GM12878 (cell line): ENCODE measurements at regions not wholly inside any gene's neighbourhood (a gene's known extent, or its start where the extent isn't known, plus 50 kb on each side); places are given as distances from the start of the nearest gene placed in this dataset.

Experiments
- CEBPB ChIP-seq, 2 experiments: fragments of 150-350 bp in 1 of 2; IDR thresholded peaks; 2 replicates each; pipeline ENCODE4 v1.6.1; 2012 to 2014; ENCODE audit warnings: low read depth in 2 of 2, low read length in 2 of 2, borderline replicate concordance in 1 of 2, inconsistent platforms in 1 of 2
- NR2F1 ChIP-seq: fragments of 450-650 bp; conservative IDR thresholded peaks from 2 replicates; pipeline ENCODE4 v1.6.1; 2017; ENCODE audit warnings: mild to moderate bottlenecking
- POLR2AphosphoS5 ChIP-seq: IDR thresholded peaks from 2 replicates; pipeline ENCODE4 v1.6.1; 2011; ENCODE audit warnings: mild to moderate bottlenecking, low read length, inconsistent platforms
- RELA ChIP-seq: fragments of 450-650 bp; IDR thresholded peaks from 2 replicates; pipeline ENCODE4 v1.8.0; 2014; ENCODE audit warnings: borderline replicate concordance; ENCODE audit not compliant: partially characterized antibody
- TBL1XR1 ChIP-seq: IDR thresholded peaks from 2 replicates; pipeline ENCODE4 v1.6.1; 2012; ENCODE audit warnings: low read depth, low read length, improper control_type of control experiment
- ZNF24 ChIP-seq: fragments of 450-650 bp; IDR thresholded peaks from 2 replicates; pipeline ENCODE4 v1.6.1; 2017; ENCODE audit warnings: antibody characterized with exemption, mild to moderate bottlenecking

- TF ChIP-seq RELA (no peak), POLR2AphosphoS5 (no peak), TBL1XR1 (no peak), CEBPB (IDR thresholded peaks at IDR 0.05; ENCODE audit: borderline replicate concordance in 1 of 2, low read depth in 2 of 2, low read length in 2 of 2) (no peak), ZNF24 (no peak), NR2F1 (no peak)
Measured at GRCh38 chr22:47724751-47725150, 962.3 kb downstream of the TBC1D22A start.
